Esophagus muscularis mucosa (tissue), 3 donors: ENCODE measurements at regions not wholly inside any gene's neighbourhood (a gene's known extent, or its start where the extent isn't known, plus 50 kb on each side); places are given as distances from the start of the nearest gene placed in this dataset.

Source experiments
- POLR2AphosphoS5 ChIP-seq, 2 donors: sonication (generic); formaldehyde crosslinking; IDR thresholded peaks; one replicate each; pipeline ENCODE4 v1.6.1; 2017; ENCODE audit warnings: antibody characterized with exemption in 2 of 2
- TF ChIP-seq, protein P1 (sequence below), 3 experiments: fragments of 200-600 bp in 2 of 3; fragments of 450-650 bp in 1 of 3; sonication (generic) in 2 of 3; IDR thresholded peaks; one replicate each; pipeline ENCODE4 v1.5.1; 2017 to 2019; ENCODE audit warnings: antibody characterized with exemption in 3 of 3, mild to moderate bottlenecking in 2 of 3, moderate library complexity in 1 of 3

- TF ChIP-seq, protein P1, sequence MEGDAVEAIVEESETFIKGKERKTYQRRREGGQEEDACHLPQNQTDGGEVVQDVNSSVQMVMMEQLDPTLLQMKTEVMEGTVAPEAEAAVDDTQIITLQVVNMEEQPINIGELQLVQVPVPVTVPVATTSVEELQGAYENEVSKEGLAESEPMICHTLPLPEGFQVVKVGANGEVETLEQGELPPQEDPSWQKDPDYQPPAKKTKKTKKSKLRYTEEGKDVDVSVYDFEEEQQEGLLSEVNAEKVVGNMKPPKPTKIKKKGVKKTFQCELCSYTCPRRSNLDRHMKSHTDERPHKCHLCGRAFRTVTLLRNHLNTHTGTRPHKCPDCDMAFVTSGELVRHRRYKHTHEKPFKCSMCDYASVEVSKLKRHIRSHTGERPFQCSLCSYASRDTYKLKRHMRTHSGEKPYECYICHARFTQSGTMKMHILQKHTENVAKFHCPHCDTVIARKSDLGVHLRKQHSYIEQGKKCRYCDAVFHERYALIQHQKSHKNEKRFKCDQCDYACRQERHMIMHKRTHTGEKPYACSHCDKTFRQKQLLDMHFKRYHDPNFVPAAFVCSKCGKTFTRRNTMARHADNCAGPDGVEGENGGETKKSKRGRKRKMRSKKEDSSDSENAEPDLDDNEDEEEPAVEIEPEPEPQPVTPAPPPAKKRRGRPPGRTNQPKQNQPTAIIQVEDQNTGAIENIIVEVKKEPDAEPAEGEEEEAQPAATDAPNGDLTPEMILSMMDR (IDR thresholded peaks at IDR 0.05), result no peak
- TF ChIP-seq POLR2AphosphoS5 (IDR thresholded peaks at IDR 0.05), result no peak
Observed at GRCh38 chr15:62734706-62735105, 307.8 kb upstream of the TPM1 start.
